ENCODE measurements at regions not wholly inside any gene's neighbourhood (a gene's known extent, or its start where the extent isn't known, plus 50 kb on each side); places are given as distances from the start of the nearest gene placed in this dataset.
"Not testable (repeated sequence)": the region's sequence is repeated elsewhere in the genome, so short reads cannot be mapped to it uniquely, and the experiment has no call there.

- DNase-seq (ENCODE audit: low spot score), result no peak
These were observed 192.4 kb downstream of the ANXA1 start for GRCh38 chr9:73344060-73344459.

DNA sequence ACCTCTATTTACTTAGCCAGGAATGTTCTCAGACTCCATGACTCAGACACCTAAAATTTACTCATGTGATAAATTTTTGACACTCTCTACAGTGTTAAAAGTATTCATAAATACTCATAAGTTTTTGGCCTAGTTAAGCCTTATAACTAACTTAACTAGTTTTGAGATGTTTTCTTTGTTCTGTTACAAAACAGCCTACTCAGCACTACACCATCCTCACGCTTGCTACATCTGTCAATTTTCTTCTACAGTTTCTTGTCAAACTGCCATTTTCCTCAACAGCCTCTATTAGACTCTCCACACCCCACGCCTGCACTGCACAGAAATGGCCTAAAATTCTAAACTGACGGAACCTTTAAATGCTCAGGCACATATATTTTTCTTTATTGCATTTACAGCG lies 195.5 kb downstream of the ANXA1 start:
- DNase-seq (ENCODE audit: low spot score), result no peak

DNA sequence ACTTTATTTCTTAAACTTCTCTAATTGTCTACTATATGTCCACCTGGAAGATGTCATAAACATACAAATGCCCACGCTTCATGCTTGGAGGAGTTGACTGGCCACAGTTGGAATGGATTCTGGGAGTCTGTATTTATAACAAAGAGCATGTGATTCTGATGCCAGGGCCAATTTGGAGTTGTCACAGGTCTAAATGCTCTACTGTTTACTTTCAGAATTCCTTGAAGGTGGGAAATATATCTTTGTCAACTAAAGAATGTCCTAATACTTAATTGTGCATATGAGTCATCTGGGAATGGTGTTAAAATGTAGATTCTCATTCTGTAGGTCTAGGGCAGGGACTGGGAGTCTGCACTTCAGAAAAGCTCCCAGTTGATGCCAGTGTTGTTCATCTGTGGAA lies 196.1 kb downstream of the ANXA1 start:
- no peak for DNase-seq (ENCODE audit: low spot score)

DNA sequence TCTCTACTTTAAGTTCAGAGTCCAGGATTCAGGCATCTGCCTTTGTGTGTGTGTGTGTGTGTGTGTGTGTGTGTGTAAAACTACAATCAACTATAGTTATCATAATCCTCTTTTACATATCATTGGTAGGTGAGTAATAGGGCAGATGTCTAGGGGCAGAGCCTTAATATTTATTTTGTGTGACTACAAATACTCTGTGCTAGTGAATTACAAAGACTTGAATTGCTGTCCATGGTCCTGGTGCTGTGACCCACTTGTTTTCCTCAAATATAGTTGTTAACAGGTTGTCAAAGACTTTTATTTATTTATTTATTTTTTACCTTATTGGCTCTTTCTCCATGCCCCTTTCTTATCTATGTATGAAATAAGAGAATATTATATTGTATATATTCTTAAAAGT lies 196.8 kb downstream of the ANXA1 start:
- no peak for DNase-seq (ENCODE audit: low spot score)

DNA sequence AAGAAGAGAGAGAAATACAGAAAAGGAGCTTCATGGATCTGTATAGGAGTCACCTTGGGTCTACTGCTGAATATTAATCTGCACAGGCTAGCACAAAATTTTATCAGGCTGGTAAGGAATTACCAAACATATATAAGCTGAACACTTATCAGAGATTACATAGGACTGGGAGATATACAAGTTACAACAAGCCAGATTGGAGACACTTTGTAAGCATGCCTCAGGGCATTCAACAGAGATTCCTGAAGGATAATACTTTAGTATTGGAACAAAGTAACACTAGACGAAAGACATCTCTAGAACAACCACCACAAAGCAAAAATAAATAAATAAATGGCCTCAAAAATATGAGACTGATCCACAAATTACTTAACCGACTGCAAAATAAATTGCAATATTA lies 197.8 kb downstream of the ANXA1 start:
- DNase-seq (ENCODE audit: low spot score), result no peak

DNA sequence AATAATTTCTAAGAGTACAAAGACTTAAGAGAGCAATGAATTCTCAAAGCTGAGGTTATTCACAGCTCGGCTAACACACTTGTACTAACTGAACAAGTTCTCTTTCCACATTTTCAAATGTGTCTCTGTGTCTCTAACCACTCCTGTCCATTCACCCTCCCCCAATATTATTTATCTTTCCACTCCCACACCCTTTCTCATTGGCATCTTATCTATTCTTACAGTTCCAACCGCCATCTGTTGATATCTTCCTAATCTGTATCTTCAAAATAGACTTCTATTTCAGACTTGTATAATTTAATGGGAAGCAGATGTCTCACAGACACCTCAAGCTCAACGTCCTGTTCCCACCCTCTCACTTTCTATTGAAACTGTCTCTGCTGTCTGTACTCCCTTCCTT lies 205.9 kb downstream of the ANXA1 start:
- DNase-seq (ENCODE audit: low spot score), result no peak

GRCh38 chr9:73370053-73370452 lies 218.4 kb downstream of the ANXA1 start:
- no peak for DNase-seq (ENCODE audit: low spot score)

DNA sequence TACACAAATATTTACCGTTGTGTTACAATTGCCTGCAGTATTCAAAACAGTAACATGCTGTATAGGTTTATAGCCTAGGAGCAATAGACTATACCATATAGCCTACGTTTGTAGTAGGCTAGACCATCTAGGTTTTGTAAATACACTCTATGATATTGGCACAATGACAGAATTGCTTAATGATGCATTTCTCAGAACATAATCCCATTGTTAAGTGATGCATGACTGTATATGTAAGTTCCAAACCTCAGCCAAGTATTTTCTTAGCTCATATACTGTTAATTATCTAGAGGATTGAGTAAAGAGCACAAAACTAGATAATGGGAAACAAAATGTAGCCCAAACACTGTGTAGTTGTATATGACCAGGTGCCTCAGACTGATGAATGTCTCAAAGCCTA lies 220.1 kb downstream of the ANXA1 start:
- DNase-seq (ENCODE audit: low spot score), result no peak

DNA sequence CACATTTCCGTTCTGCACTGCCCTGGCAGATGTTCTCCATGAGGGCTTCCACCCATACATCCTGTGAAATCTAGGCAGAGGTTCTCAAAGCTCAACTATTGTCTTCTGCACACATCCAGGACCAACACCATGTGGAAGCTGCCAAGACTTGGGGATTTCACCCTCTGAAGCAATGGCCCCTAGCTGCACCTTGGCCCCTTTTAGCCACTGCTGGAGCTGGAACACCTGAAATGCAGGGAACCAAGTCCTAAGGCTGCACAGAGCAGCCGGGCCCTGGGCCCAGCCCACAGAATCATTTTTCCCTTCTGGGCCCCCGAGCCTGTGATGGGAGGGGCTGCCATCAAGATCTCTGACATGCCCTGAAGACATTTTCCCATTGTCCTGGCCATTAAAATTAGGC lies 228.7 kb downstream of the ANXA1 start:
- no peak for DNase-seq (ENCODE audit: low spot score)

- DNase-seq (ENCODE audit: low spot score), result no peak
These were observed 250.7 kb downstream of the ANXA1 start for GRCh38 chr9:73402081-73403028.

DNA sequence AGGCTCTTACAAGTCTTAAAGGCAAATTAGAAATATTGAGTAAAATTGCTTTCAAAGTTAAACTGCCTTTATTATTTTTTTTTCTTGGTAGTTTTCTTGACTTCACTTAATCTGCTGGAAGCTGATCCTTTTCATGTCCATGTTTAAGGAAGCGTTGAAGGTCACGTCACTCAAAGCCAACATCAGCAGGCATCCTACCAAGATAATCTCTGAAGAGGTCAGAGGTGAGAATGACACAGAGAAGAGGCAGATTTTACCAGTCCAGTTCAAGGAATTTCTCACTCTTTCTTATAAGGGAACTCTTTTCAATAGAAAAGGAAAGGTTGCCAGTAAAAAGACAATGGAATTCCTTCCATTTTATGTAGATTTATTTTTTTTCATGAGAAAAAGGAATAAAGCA lies 259.8 kb downstream of the ANXA1 start:
- DNase-seq (ENCODE audit: low spot score), result no peak

- DNase-seq (ENCODE audit: low spot score), result no peak
These were observed 261.2 kb downstream of the ANXA1 start for GRCh38 chr9:73412874-73413273.

- no peak for DNase-seq (ENCODE audit: low spot score)
These were observed 272.2 kb downstream of the ANXA1 start for GRCh38 chr9:73423891-73424290.

GRCh38 chr9:73426269-73426668 lies 274.6 kb downstream of the ANXA1 start:
- DNase-seq (ENCODE audit: low spot score), result peak; percentile 81

- no peak for DNase-seq (ENCODE audit: low spot score)
These were observed 283.2 kb downstream of the ANXA1 start for GRCh38 chr9:73434826-73435225.

DNA sequence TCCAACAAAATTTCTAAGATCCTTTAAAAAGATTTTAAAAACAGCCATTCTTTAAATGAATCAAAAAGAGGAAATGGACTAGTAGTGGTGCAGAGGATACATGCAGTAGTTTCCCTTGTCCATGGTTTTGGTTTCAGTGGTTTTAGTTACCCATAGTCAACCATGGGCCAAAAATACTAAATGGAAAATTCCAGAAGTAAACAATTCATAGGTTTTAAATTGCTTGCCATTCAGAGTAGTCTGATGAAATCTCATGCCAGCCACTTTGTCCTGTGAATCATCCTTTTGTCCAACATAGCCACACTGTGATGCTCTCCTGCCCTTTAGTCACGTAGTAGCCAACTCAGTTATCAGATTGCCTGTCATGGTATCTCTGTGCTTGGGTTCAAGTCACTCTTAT lies 286.1 kb downstream of the ANXA1 start:
- DNase-seq (ENCODE audit: low spot score), result no peak

DNA sequence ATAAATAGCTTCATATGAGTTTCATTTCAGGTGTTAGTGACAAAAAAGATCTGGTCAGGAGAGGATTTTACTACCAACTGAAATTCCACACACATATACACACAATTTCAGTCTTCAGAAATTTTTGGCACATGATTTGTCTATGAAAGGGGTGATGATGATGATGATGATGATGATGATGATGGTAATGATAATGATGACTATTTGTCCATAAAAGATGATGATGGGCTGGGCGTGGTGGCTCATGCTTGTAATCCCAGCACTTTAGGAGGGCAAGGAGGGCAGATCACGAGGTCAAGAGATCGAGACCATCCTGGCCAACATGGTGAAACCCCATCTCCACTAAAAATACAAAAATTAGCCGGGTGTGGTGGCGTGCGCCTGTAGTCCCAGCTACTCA lies 288.2 kb downstream of the ANXA1 start:
- DNase-seq (ENCODE audit: low spot score), result not testable (repeated sequence)

- no peak for DNase-seq (ENCODE audit: low spot score)
These were observed 289.6 kb downstream of the ANXA1 start for GRCh38 chr9:73441223-73441622.

DNA sequence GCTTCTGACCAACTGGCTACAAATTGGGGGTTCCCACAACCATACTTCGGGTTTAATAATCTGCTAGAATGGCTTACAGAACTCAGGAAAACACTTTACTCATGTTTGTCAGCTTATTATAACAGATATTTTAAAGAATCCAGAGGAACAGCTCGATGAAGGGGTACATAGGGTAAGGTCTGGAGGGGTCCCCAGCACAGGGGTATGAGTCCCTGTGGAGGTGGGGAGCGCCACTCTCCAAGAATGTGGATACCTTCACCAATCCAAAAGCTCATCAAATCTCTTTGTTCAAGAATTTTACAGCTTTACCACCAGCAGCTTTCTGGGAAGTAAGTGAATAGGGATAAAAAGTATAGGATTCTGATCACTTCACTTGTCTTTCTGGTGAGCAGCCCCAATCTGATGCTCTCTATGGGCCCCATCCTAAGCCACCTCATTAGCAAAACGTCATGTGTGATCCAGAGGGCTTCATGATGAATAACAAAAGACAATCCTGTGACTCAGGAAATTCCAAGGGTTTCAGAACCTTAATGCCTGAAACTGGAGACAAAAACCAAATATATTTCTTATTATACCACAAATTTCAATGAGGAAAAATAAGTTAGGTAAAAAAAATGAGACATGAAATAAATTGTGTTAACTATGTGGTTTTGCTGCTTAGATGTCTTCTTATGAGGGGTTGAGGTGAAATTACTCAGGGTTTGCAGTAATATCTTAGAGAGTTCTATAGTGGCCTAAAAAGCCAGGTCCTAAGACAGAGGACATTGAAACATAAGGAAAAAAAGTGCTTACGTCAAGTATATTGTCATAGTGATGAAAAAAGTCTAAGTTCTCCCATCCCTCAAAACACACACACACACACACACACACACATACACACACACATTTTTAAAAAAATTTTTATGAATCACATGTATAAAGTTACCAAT lies 290.5 kb downstream of the ANXA1 start:
- DNase-seq (ENCODE audit: low spot score), result no peak

DNA sequence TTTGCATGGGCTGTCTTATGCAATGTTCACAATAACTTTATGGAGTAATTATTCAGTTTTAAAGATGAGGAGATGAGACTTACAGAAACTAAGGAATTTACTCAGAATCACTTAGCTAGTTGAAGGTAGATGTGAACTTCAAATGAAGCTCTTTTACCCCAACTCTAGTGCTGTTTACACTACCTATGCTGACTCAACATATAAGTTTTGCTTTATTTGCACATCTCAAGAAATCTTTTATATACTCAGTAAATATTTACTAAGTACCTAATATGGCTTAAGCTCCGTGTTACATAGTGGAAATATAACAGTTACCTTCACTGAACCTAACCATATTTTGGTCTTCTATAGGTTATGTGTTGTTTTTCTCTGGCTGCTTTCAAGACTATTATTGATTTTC lies 293.2 kb downstream of the ANXA1 start:
- DNase-seq (ENCODE audit: low spot score), result no peak

GRCh38 chr9:73445384-73445783 lies 293.7 kb downstream of the ANXA1 start:
- not testable (repeated sequence) for DNase-seq (ENCODE audit: low spot score)

GRCh38 chr9:73446306-73446705 lies 294.6 kb downstream of the ANXA1 start:
- no peak for DNase-seq (ENCODE audit: low spot score)

- no peak for DNase-seq (ENCODE audit: low spot score)
These were observed 299.3 kb downstream of the ANXA1 start for GRCh38 chr9:73451003-73451402.

Data from pons (tissue), 1 donor.